ENCODE measurements at regions not wholly inside any gene's neighbourhood (a gene's known extent, or its start where the extent isn't known, plus 50 kb on each side); places are given as distances from the start of the nearest gene placed in this dataset.

- Histone ChIP-seq H3K36me3 (ENCODE audit: control insufficient read depth in 1 of 2, insufficient read depth in 2 of 2, low read length in 2 of 2) (no peaks in the 10 kb centered on the region), H3K9ac (ENCODE audit: low read depth in 1 of 2, low read length in 2 of 2) (no peak overlapping the region), H3K27ac (ENCODE audit: low read depth, low read length) (no peak overlapping the region), H3K9me3 (ENCODE audit: control insufficient read depth in 1 of 2, low read length in 2 of 2) (no peaks in the 10 kb centered on the region), H3K4me3 (ENCODE audit: low read depth in 1 of 2, low read length in 2 of 2) (no peak overlapping the region), H3K4me1 (ENCODE audit: control insufficient read depth in 1 of 2, insufficient read depth in 2 of 2, low read length in 2 of 2) (peaks cover 19 to 27% of the 10 kb centered on the region in 2 donors), H3K27me3 (ENCODE audit: control insufficient read depth in 1 of 2, insufficient read depth in 2 of 2, low read length in 2 of 2) (no peaks in the 10 kb centered on the region)
Measured at GRCh38 chr11:27216270-27217149, 146.5 kb downstream of the CCDC34 start.

- Histone ChIP-seq H3K4me3 (ENCODE audit: low read depth in 1 of 2, low read length in 2 of 2) (no peak overlapping the region), H3K9ac (ENCODE audit: low read depth in 1 of 2, low read length in 2 of 2) (no peak overlapping the region), H3K4me1 (ENCODE audit: control insufficient read depth in 1 of 2, insufficient read depth in 2 of 2, low read length in 2 of 2) (peaks cover 19 to 33% of the 10 kb centered on the region in 2 donors), H3K27me3 (ENCODE audit: control insufficient read depth in 1 of 2, insufficient read depth in 2 of 2, low read length in 2 of 2) (no peaks in the 10 kb centered on the region), H3K27ac (ENCODE audit: low read depth, low read length) (no peak overlapping the region), H3K9me3 (ENCODE audit: control insufficient read depth in 1 of 2, low read length in 2 of 2) (no peaks in the 10 kb centered on the region), H3K36me3 (ENCODE audit: control insufficient read depth in 1 of 2, insufficient read depth in 2 of 2, low read length in 2 of 2) (no peaks in the 10 kb centered on the region)
Measured at GRCh38 chr11:27215471-27216269, 147.3 kb downstream of the CCDC34 start.

- no peaks in the 10 kb centered on the region for H3K36me3 ChIP-seq (ENCODE audit: control insufficient read depth in 1 of 2, insufficient read depth in 2 of 2, low read length in 2 of 2)
- no peak overlapping the region for H3K9ac ChIP-seq (ENCODE audit: low read depth in 1 of 2, low read length in 2 of 2)
- H3K4me3 ChIP-seq (ENCODE audit: low read depth in 1 of 2, low read length in 2 of 2), result no peak overlapping the region
- H3K27me3 ChIP-seq (ENCODE audit: control insufficient read depth in 1 of 2, insufficient read depth in 2 of 2, low read length in 2 of 2), result no peaks in the 10 kb centered on the region
- peaks cover 19 to 37% of the 10 kb centered on the region in 2 donors for H3K4me1 ChIP-seq (ENCODE audit: control insufficient read depth in 1 of 2, insufficient read depth in 2 of 2, low read length in 2 of 2)
- no peaks in the 10 kb centered on the region for H3K9me3 ChIP-seq (ENCODE audit: control insufficient read depth in 1 of 2, low read length in 2 of 2)
- H3K27ac ChIP-seq (ENCODE audit: low read depth, low read length), result no peak overlapping the region
Measured at GRCh38 chr11:27214713-27215112, 148.3 kb downstream of the CCDC34 start.

- H3K27me3 ChIP-seq (ENCODE audit: control insufficient read depth in 1 of 2, insufficient read depth in 2 of 2, low read length in 2 of 2), result no peaks in the 10 kb centered on the region
- no peaks in the 10 kb centered on the region for H3K36me3 ChIP-seq (ENCODE audit: control insufficient read depth in 1 of 2, insufficient read depth in 2 of 2, low read length in 2 of 2)
- H3K4me3 ChIP-seq (ENCODE audit: low read depth in 1 of 2, low read length in 2 of 2), result no peak overlapping the region
- no peak overlapping the region for H3K27ac ChIP-seq (ENCODE audit: low read depth, low read length)
- no peak overlapping the region for H3K9ac ChIP-seq (ENCODE audit: low read depth in 1 of 2, low read length in 2 of 2)
- no peaks in the 10 kb centered on the region for H3K9me3 ChIP-seq (ENCODE audit: control insufficient read depth in 1 of 2, low read length in 2 of 2)
- peaks cover 19 to 45% of the 10 kb centered on the region in 2 donors for H3K4me1 ChIP-seq (ENCODE audit: control insufficient read depth in 1 of 2, insufficient read depth in 2 of 2, low read length in 2 of 2)
Measured at GRCh38 chr11:27213232-27213660, 149.8 kb downstream of the CCDC34 start.

- no peaks in the 10 kb centered on the region for H3K9me3 ChIP-seq (ENCODE audit: control insufficient read depth in 1 of 2, low read length in 2 of 2)
- H3K4me1 ChIP-seq (ENCODE audit: control insufficient read depth in 1 of 2, insufficient read depth in 2 of 2, low read length in 2 of 2), result peaks cover 19 to 45% of the 10 kb centered on the region in 2 donors
- no peak overlapping the region for H3K27ac ChIP-seq (ENCODE audit: low read depth, low read length)
- no peaks in the 10 kb centered on the region for H3K36me3 ChIP-seq (ENCODE audit: control insufficient read depth in 1 of 2, insufficient read depth in 2 of 2, low read length in 2 of 2)
- H3K9ac ChIP-seq (ENCODE audit: low read depth in 1 of 2, low read length in 2 of 2), result no peak overlapping the region
- no peaks in the 10 kb centered on the region for H3K27me3 ChIP-seq (ENCODE audit: control insufficient read depth in 1 of 2, insufficient read depth in 2 of 2, low read length in 2 of 2)
- no peak overlapping the region for H3K4me3 ChIP-seq (ENCODE audit: low read depth in 1 of 2, low read length in 2 of 2)
Measured at GRCh38 chr11:27212248-27212780, 150.7 kb downstream of the CCDC34 start.

- H3K27ac ChIP-seq (ENCODE audit: low read depth, low read length), result no peak overlapping the region
- no peaks in the 10 kb centered on the region for H3K36me3 ChIP-seq (ENCODE audit: control insufficient read depth in 1 of 2, insufficient read depth in 2 of 2, low read length in 2 of 2)
- no peak overlapping the region for H3K9ac ChIP-seq (ENCODE audit: low read depth in 1 of 2, low read length in 2 of 2)
- peaks cover 18 to 44% of the 10 kb centered on the region in 2 donors for H3K4me1 ChIP-seq (ENCODE audit: control insufficient read depth in 1 of 2, insufficient read depth in 2 of 2, low read length in 2 of 2)
- H3K4me3 ChIP-seq (ENCODE audit: low read depth in 1 of 2, low read length in 2 of 2), result no peak overlapping the region
- no peaks in the 10 kb centered on the region for H3K27me3 ChIP-seq (ENCODE audit: control insufficient read depth in 1 of 2, insufficient read depth in 2 of 2, low read length in 2 of 2)
- no peaks in the 10 kb centered on the region for H3K9me3 ChIP-seq (ENCODE audit: control insufficient read depth in 1 of 2, low read length in 2 of 2)
Measured at GRCh38 chr11:27211370-27212127, 151.5 kb downstream of the CCDC34 start.

DNA sequence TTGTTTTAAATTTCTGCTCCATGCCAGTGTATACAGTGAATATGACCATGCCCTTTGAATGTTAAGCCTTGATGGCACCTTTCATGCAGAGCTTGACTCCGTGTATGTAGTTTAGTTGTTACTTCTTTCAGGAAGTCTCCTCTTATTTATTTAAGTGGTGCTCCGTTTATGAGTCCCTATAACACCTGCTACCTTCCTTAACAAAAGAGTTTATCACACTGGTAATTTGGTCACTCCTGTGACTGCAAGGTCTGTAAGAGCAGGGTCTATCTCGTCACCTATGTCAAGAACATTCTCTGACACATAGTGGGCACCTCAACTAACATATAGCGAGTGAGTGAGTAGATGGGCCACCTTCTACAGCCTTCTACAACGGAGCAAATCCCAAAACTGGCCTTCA lies 152.5 kb downstream of the CCDC34 start:
- H3K9ac ChIP-seq (ENCODE audit: low read depth in 1 of 2, low read length in 2 of 2), result no peak overlapping the region
- H3K4me3 ChIP-seq (ENCODE audit: low read depth in 1 of 2, low read length in 2 of 2), result no peak overlapping the region
- H3K27ac ChIP-seq (ENCODE audit: low read depth, low read length), result no peak overlapping the region
- H3K27me3 ChIP-seq (ENCODE audit: control insufficient read depth in 1 of 2, insufficient read depth in 2 of 2, low read length in 2 of 2), result no peaks in the 10 kb centered on the region
- H3K9me3 ChIP-seq (ENCODE audit: control insufficient read depth in 1 of 2, low read length in 2 of 2), result no peaks in the 10 kb centered on the region
- no peaks in the 10 kb centered on the region for H3K36me3 ChIP-seq (ENCODE audit: control insufficient read depth in 1 of 2, insufficient read depth in 2 of 2, low read length in 2 of 2)
- peaks cover 12 to 42% of the 10 kb centered on the region in 2 donors for H3K4me1 ChIP-seq (ENCODE audit: control insufficient read depth in 1 of 2, insufficient read depth in 2 of 2, low read length in 2 of 2)

DNA sequence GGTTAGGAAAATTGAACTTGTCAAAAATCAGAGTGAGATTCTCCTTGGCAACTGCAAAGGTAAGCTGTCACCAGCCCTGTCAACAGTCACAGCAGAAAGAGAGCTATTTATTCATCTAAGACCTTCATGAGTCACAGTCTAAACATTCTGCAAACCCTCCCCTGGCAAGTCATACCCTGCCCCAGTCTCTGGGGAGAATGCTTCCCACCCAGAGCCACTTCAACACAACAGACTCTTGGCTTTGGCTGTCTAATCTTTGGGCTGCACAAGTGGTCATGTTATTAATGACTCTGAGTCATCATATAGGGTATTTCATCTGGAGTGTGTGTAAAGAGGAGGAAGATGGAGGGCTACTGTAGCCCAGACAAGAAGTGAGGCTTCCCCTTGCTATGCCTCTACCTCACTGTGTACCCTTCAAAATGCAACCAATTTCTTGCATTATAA lies 153.4 kb downstream of the CCDC34 start:
- H3K9me3 ChIP-seq (ENCODE audit: control insufficient read depth in 1 of 2, low read length in 2 of 2), result no peaks in the 10 kb centered on the region
- no peak overlapping the region for H3K27ac ChIP-seq (ENCODE audit: low read depth, low read length)
- no peaks in the 10 kb centered on the region for H3K36me3 ChIP-seq (ENCODE audit: control insufficient read depth in 1 of 2, insufficient read depth in 2 of 2, low read length in 2 of 2)
- H3K4me3 ChIP-seq (ENCODE audit: low read depth in 1 of 2, low read length in 2 of 2), result no peak overlapping the region
- no peak overlapping the region for H3K9ac ChIP-seq (ENCODE audit: low read depth in 1 of 2, low read length in 2 of 2)
- H3K4me1 ChIP-seq (ENCODE audit: control insufficient read depth in 1 of 2, insufficient read depth in 2 of 2, low read length in 2 of 2), result peaks cover 19 to 35% of the 10 kb centered on the region in 2 donors
- H3K27me3 ChIP-seq (ENCODE audit: control insufficient read depth in 1 of 2, insufficient read depth in 2 of 2, low read length in 2 of 2), result no peaks in the 10 kb centered on the region

- Histone ChIP-seq H3K27me3 (ENCODE audit: control insufficient read depth in 1 of 2, insufficient read depth in 2 of 2, low read length in 2 of 2) (no peaks in the 10 kb centered on the region), H3K9me3 (ENCODE audit: control insufficient read depth in 1 of 2, low read length in 2 of 2) (no peaks in the 10 kb centered on the region), H3K9ac (ENCODE audit: low read depth in 1 of 2, low read length in 2 of 2) (no peak overlapping the region), H3K4me3 (ENCODE audit: low read depth in 1 of 2, low read length in 2 of 2) (no peak overlapping the region), H3K4me1 (ENCODE audit: control insufficient read depth in 1 of 2, insufficient read depth in 2 of 2, low read length in 2 of 2) (peaks cover 19 to 38% of the 10 kb centered on the region in 2 donors), H3K36me3 (ENCODE audit: control insufficient read depth in 1 of 2, insufficient read depth in 2 of 2, low read length in 2 of 2) (no peaks in the 10 kb centered on the region), H3K27ac (ENCODE audit: low read depth, low read length) (no peak overlapping the region)
Measured at GRCh38 chr11:27208846-27209245, 154.2 kb downstream of the CCDC34 start.

Data from duodenal mucosa (tissue), 2 donors.